HCT116 (cell line): ENCODE measurements at regions not wholly inside any gene's neighbourhood (a gene's known extent, or its start where the extent isn't known, plus 50 kb on each side); places are given as distances from the start of the nearest gene placed in this dataset.

Experiments
- ATAC-seq: fragments of 200-7000 bp; cut with Tn5 transposase; 2 replicates; pipeline ENCODE4 v1.9.1; 2020; ENCODE audit warnings: mild to moderate bottlenecking, moderate library complexity
- BruUV-seq: library from RNA; stranded (reverse); fragments of 400-500 nt; replicated peaks from 2 replicates; lab custom pipeline; 2021; lab: Mats Ljungman, UMichigan
- CTCF ChIA-PET: fragments of 300-600 bp; sonication (Branson Sonifier 250); formaldehyde crosslinking; loops from one replicate; lab custom pipeline; 2021; ENCODE audit warnings: antibody characterized with exemption; lab: Charles Lee
- POLR2A ChIA-PET: fragments of 300-600, 350-600 bp; sonication (Branson Sonifier 250); formaldehyde crosslinking; loops from one replicate; lab custom pipeline; 2021; ENCODE audit warnings: antibody characterized with exemption; lab: Charles Lee
- RAD21 ChIA-PET, 2 experiments: fragments of 300-600 bp; sonication (Branson Sonifier 250); formaldehyde crosslinking; loops; one replicate each; lab custom pipeline; 2023; ENCODE audit warnings: low total read pairs in 2 of 2; ENCODE audit not compliant: uncharacterized antibody in 2 of 2, unreplicated experiment in 2 of 2, low non-redundant PET in 1 of 2; lab: Charles Lee
- DNase-seq: peaks from one replicate; pipeline ENCODE4 v3.0.0-alpha.2; 2010; ENCODE audit warnings: low read depth, low spot score
- H2AFZ ChIP-seq: fragments of 200-600 bp; shearing (Covaris generic), sonication (generic); 2 replicates; pipeline ENCODE4 v1.6.1; 2017; ENCODE audit warnings: low read depth, mixed run types, mixed read lengths, antibody characterized with exemption, low read length; ENCODE audit not compliant: poor library complexity, severe bottlenecking
- H3K27ac ChIP-seq: 2 replicates; pipeline ENCODE4 v1.5.1; 2012; ENCODE audit warnings: low read depth, low read length
- H3K27me3 ChIP-seq: fragments of 200-600 bp; sonication (generic); 2 replicates; pipeline ENCODE4 v1.6.1; 2016; ENCODE audit warnings: mixed run types, low read length, mixed read lengths; ENCODE audit not compliant: insufficient read depth
- H3K36me3 ChIP-seq, 2 experiments: fragments of 200-500 bp in 1 of 2; fragments of 200-600 bp in 1 of 2; sonication (Bioruptor generic) in 1 of 2; sonication (generic) in 1 of 2; 2 replicates each; pipeline versions ENCODE4 v1.5.1 to v1.6.1; 2014 to 2016; ENCODE audit warnings: low read length in 2 of 2, inconsistent platforms in 1 of 2, mixed read lengths in 1 of 2, mixed run types in 1 of 2; ENCODE audit not compliant: insufficient read depth in 2 of 2, control insufficient read depth in 1 of 2
- H3K4me1 ChIP-seq, 2 experiments: fragments of 200-600 bp in 1 of 2; sonication (generic) in 1 of 2; 2 replicates each; pipeline versions ENCODE4 v1.5.1 to v1.6.1; 2012 to 2017; ENCODE audit warnings: low read length in 2 of 2, inconsistent platforms in 1 of 2, mild to moderate bottlenecking in 1 of 2, mixed read lengths in 1 of 2, mixed run types in 1 of 2, moderate library complexity in 1 of 2; ENCODE audit not compliant: insufficient read depth in 2 of 2, control insufficient read depth in 1 of 2
- H3K4me2 ChIP-seq: fragments of 200-600 bp; sonication (generic); 2 replicates; pipeline ENCODE4 v1.6.1; 2017; ENCODE audit warnings: mixed run types, low read length, mixed read lengths
- H3K4me3 ChIP-seq, 2 experiments: fragments of 200-600 bp in 1 of 2; sonication (generic) in 1 of 2; replicated peaks in 1 of 2; 2 replicates each; pipeline ENCODE4 v1.5.1; 2011 to 2016; ENCODE audit warnings: low read length in 2 of 2, control low read depth in 1 of 2, low read depth in 1 of 2, mild to moderate bottlenecking in 1 of 2, mixed read lengths in 1 of 2, mixed run types in 1 of 2
- H3K79me2 ChIP-seq: fragments of 200-600 bp; sonication (generic); 2 replicates; pipeline ENCODE4 v1.6.1; 2017; ENCODE audit warnings: mild to moderate bottlenecking, mixed run types, low read length, moderate library complexity, mixed read lengths; ENCODE audit not compliant: insufficient read depth
- H3K9ac ChIP-seq: fragments of 200-600 bp; sonication (generic); 2 replicates; pipeline ENCODE4 v1.6.1; 2016; ENCODE audit warnings: low read length, mixed read lengths
- H3K9me2 ChIP-seq: fragments of 200-600 bp; sonication (generic), shearing (Covaris generic); 2 replicates; pipeline ENCODE4 v1.6.1; 2017; ENCODE audit warnings: mixed run types, mild to moderate bottlenecking, moderate library complexity; ENCODE audit not compliant: insufficient read depth
- H3K9me3 ChIP-seq, 2 experiments: fragments of 200-500 bp in 1 of 2; fragments of 200-600 bp in 1 of 2; sonication (Bioruptor generic) in 1 of 2; sonication (generic) in 1 of 2; 2 replicates each; pipeline ENCODE4 v1.6.1; 2014 to 2017; ENCODE audit warnings: low read length in 2 of 2, mixed read lengths in 2 of 2, inconsistent platforms in 1 of 2, low read depth in 1 of 2, mild to moderate bottlenecking in 1 of 2, mixed run types in 1 of 2, moderate library complexity in 1 of 2; ENCODE audit not compliant: control insufficient read depth in 1 of 2, insufficient read depth in 1 of 2
- H4K20me1 ChIP-seq: fragments of 200-600 bp; sonication (generic), shearing (Covaris generic); 2 replicates; pipeline ENCODE4 v1.6.1; 2017; ENCODE audit warnings: mixed run types, mild to moderate bottlenecking, moderate library complexity; ENCODE audit not compliant: insufficient read depth
- CEBPB ChIP-seq: IDR thresholded peaks from 2 replicates; pipeline ENCODE4 v1.6.1; 2012; ENCODE audit warnings: low read depth
- FOSL1 ChIP-seq: IDR thresholded peaks from 2 replicates; pipeline ENCODE4 v1.6.1; 2012; ENCODE audit warnings: low read depth
- JUND ChIP-seq: IDR thresholded peaks from 2 replicates; pipeline ENCODE4 v1.6.1; 2012
- POLR2AphosphoS5 ChIP-seq: IDR thresholded peaks from 2 replicates; pipeline ENCODE4 v1.6.1; 2011; ENCODE audit warnings: mild to moderate bottlenecking, low read depth, low read length, moderate library complexity
- SRF ChIP-seq: IDR thresholded peaks from 2 replicates; pipeline ENCODE4 v1.6.1; 2012; ENCODE audit warnings: low read depth
- intact Hi-C: fragments of 100-400 bp; cut with micrococcal nuclease; formaldehyde crosslinking; loops from 2 replicates; pipeline ENCODE4 v1.10.0; 2022
- TF ChIP-seq, protein P1 (sequence below), 3 experiments: fragments of 200-600 bp in 1 of 3; sonication (generic) in 1 of 3; IDR thresholded peaks in 2 of 3; conservative IDR thresholded peaks in 1 of 3; 2 replicates each; pipeline ENCODE4 v1.5.1; 2012 to 2017; ENCODE audit warnings: low read depth in 2 of 3, low read length in 2 of 3, antibody characterized with exemption in 1 of 3, borderline replicate concordance in 1 of 3, control low read depth in 1 of 3, mild to moderate bottlenecking in 1 of 3, mixed read lengths in 1 of 3, mixed run types in 1 of 3, moderate library complexity in 1 of 3; ENCODE audit not compliant: insufficient read depth in 1 of 3

DNA sequence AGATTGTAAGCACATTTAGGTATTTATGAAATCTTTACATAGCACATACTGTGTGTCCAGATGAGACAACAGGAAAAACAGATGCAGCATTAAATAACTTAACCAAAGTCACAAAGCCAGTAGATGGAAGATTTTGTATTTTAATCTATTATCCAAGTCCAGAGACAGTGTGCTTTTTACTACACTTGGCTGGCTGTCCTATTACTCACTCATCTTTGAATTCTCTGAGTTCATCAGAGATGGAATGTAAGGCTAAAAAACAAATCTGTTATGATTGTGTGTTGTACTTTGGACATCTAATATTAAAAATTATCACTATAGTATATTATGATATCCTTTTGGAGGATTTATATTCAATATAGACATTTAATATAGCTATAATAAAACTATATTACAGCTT is 1189.4 kb downstream of the DSC3 start:
- POLR2A ChIA-PET = no interaction called here
- BruUV-seq = no TSS peak
- no peak overlapping the region for H2AFZ ChIP-seq
- intact Hi-C loops = no loop called here
- no peak for ATAC-seq
- DNase-seq = no peak
- H3K9me3 ChIP-seq = no peaks in the 10 kb centered on the region
- no peak overlapping the region for H3K27ac ChIP-seq
- no peak overlapping the region for H3K9ac ChIP-seq
- H3K4me2 ChIP-seq = no peak overlapping the region
- H3K36me3 ChIP-seq = no peaks in the 10 kb centered on the region
- no peaks in the 10 kb centered on the region for H3K9me2 ChIP-seq
- RAD21 ChIA-PET = no interaction called here
- CTCF ChIA-PET = no interaction called here
- H3K4me1 ChIP-seq = no peaks in the 10 kb centered on the region
- H3K4me3 ChIP-seq = no peak overlapping the region
- no peaks in the 10 kb centered on the region for H3K27me3 ChIP-seq
- H4K20me1 ChIP-seq = no peaks in the 10 kb centered on the region; the same call in 1 of the 2 replicates
- no peaks in the 10 kb centered on the region for H3K79me2 ChIP-seq
- no peak for TF ChIP-seq SRF
- TF ChIP-seq, all 23 proteins: peak for 0

DNA sequence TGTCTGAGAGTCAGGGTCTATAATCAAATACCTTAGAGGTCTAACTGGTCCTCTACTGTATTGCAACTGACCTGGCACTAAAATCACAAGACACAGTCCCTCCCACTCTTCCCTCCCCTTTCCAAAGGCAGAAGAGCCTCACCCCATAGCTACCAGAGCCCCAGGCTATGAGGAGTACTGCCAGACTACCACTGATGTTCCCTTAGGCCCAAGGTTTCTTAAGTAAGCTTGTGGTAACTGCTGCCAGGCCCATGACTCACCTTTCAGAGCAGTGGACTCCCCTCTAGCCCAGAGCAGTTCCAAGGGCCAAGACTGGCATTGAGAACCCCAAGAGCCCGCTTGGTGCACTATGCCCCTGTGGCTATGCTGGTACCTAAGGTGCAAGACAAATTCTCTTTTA is 1193.4 kb downstream of the DSC3 start:
- no peaks in the 10 kb centered on the region for H3K4me1 ChIP-seq
- no peak for DNase-seq
- no peak overlapping the region for H3K9ac ChIP-seq
- RAD21 ChIA-PET = no interaction called here
- H4K20me1 ChIP-seq = no peaks in the 10 kb centered on the region; the same call in 1 of the 2 replicates
- no peaks in the 10 kb centered on the region for H3K36me3 ChIP-seq
- no peaks in the 10 kb centered on the region for H3K79me2 ChIP-seq
- POLR2A ChIA-PET = no interaction called here
- no peak overlapping the region for H3K27ac ChIP-seq
- H3K9me3 ChIP-seq = no peaks in the 10 kb centered on the region
- BruUV-seq = no TSS peak
- ATAC-seq = no peak
- no peaks in the 10 kb centered on the region for H3K27me3 ChIP-seq
- intact Hi-C loops = no loop called here
- no peak overlapping the region for H2AFZ ChIP-seq
- CTCF ChIA-PET = no interaction called here
- no peak overlapping the region for H3K4me2 ChIP-seq
- no peaks in the 10 kb centered on the region for H3K9me2 ChIP-seq
- H3K4me3 ChIP-seq = no peak overlapping the region
- TF ChIP-seq, protein P1, sequence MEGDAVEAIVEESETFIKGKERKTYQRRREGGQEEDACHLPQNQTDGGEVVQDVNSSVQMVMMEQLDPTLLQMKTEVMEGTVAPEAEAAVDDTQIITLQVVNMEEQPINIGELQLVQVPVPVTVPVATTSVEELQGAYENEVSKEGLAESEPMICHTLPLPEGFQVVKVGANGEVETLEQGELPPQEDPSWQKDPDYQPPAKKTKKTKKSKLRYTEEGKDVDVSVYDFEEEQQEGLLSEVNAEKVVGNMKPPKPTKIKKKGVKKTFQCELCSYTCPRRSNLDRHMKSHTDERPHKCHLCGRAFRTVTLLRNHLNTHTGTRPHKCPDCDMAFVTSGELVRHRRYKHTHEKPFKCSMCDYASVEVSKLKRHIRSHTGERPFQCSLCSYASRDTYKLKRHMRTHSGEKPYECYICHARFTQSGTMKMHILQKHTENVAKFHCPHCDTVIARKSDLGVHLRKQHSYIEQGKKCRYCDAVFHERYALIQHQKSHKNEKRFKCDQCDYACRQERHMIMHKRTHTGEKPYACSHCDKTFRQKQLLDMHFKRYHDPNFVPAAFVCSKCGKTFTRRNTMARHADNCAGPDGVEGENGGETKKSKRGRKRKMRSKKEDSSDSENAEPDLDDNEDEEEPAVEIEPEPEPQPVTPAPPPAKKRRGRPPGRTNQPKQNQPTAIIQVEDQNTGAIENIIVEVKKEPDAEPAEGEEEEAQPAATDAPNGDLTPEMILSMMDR (IDR thresholded peaks at IDR 0.05 in 2 of 3, conservative IDR thresholded peaks at IDR 0.05 in 1 of 3; ENCODE audit: borderline replicate concordance in 1 of 3, insufficient read depth in 1 of 3, low read depth in 2 of 3, low read length in 2 of 3) = no peak
- TF ChIP-seq POLR2AphosphoS5 = no peak
- TF ChIP-seq FOSL1 = no peak
- TF ChIP-seq JUND = no peak
- no peak for TF ChIP-seq CEBPB
